ENCODE measurements at regions not wholly inside any gene's neighbourhood (a gene's known extent, or its start where the extent isn't known, plus 50 kb on each side); places are given as distances from the start of the nearest gene placed in this dataset.

GRCh38 chr5:167623354-167623753 lies 668.1 kb upstream of the WWC1 start:
- DNase-seq, result no peak

- DNase-seq, result no peak
Measured at GRCh38 chr5:167624053-167624452, 667.4 kb upstream of the WWC1 start.

GRCh38 chr5:167626341-167627123 lies 664.9 kb upstream of the WWC1 start:
- no peak for DNase-seq

- DNase-seq, result no peak
Measured at GRCh38 chr5:167629634-167630033, 661.8 kb upstream of the WWC1 start.

- no peak for DNase-seq
Measured at GRCh38 chr5:167631191-167631590, 660.3 kb upstream of the WWC1 start.

- no peak for DNase-seq
Measured at GRCh38 chr5:167633114-167633513, 658.3 kb upstream of the WWC1 start.

- DNase-seq, result no peak
Measured at GRCh38 chr5:167633931-167634341, 657.5 kb upstream of the WWC1 start.

GRCh38 chr5:167634432-167634831 lies 657.0 kb upstream of the WWC1 start:
- DNase-seq, result no peak

GRCh38 chr5:167638816-167639215 lies 652.6 kb upstream of the WWC1 start:
- DNase-seq, result no peak

- no peak for DNase-seq
Measured at GRCh38 chr5:167639273-167639672, 652.2 kb upstream of the WWC1 start.

- no peak for DNase-seq
Measured at GRCh38 chr5:167639766-167640165, 651.7 kb upstream of the WWC1 start.

- DNase-seq, result no peak
Measured at GRCh38 chr5:167642181-167642580, 649.3 kb upstream of the WWC1 start.

- DNase-seq, result no peak
Measured at GRCh38 chr5:167642779-167643517, 648.5 kb upstream of the WWC1 start.

- no peak for DNase-seq
Measured at GRCh38 chr5:167643631-167644280, 647.7 kb upstream of the WWC1 start.

GRCh38 chr5:167644619-167645018 lies 646.8 kb upstream of the WWC1 start:
- no peak for DNase-seq

GRCh38 chr5:167649471-167649870 lies 642.0 kb upstream of the WWC1 start:
- no peak for DNase-seq

- no peak for DNase-seq
Measured at GRCh38 chr5:167652690-167653089, 638.8 kb upstream of the WWC1 start.

GRCh38 chr5:167653645-167654106 lies 637.8 kb upstream of the WWC1 start:
- DNase-seq, result no peak

- DNase-seq, result no peak
Measured at GRCh38 chr5:167657016-167657415, 634.4 kb upstream of the WWC1 start.

- DNase-seq, result no peak
Measured at GRCh38 chr5:167658889-167659288, 632.6 kb upstream of the WWC1 start.

GRCh38 chr5:167661605-167662004 lies 629.8 kb upstream of the WWC1 start:
- DNase-seq, result no peak

GRCh38 chr5:167664222-167664804 lies 627.1 kb upstream of the WWC1 start:
- no peak for DNase-seq

- no peak for DNase-seq
Measured at GRCh38 chr5:167665841-167666375, 625.5 kb upstream of the WWC1 start.
